Natural killer cell (primary cell): ENCODE measurements at regions not wholly inside any gene's neighbourhood (a gene's known extent, or its start where the extent isn't known, plus 50 kb on each side); places are given as distances from the start of the nearest gene placed in this dataset.

Source experiments
- ATAC-seq, 3 donors: fragments of 150-1000 bp in 2 of 3; fragments of 200-7000 bp in 1 of 3; cut with Tn5 transposase; 1 replicate in 1 of 3; 2 replicates in 2 of 3; pipeline ENCODE4 v1.10.0; 2021; ENCODE audit warnings: mild to moderate bottlenecking in 2 of 3, moderate library complexity in 2 of 3
- DNase-seq, 2 donors: peaks; one replicate each; pipeline versions ENCODE4 v3.0.0 to v3.0.0-alpha.2; 2013 to 2021; ENCODE audit warnings: mixed read lengths in 1 of 2
- H3K27ac ChIP-seq: one replicate; pipeline ENCODE4 v1.5.1; 2013; ENCODE audit warnings: mild to moderate bottlenecking, low read length
- H3K27me3 ChIP-seq: one replicate; pipeline ENCODE4 v1.6.1; 2013; ENCODE audit warnings: low read length; ENCODE audit not compliant: control insufficient read depth, insufficient read depth
- H3K36me3 ChIP-seq: one replicate; pipeline ENCODE4 v1.6.1; 2013; ENCODE audit warnings: low read length; ENCODE audit not compliant: control insufficient read depth, insufficient read depth
- H3K4me1 ChIP-seq: one replicate; pipeline ENCODE4 v1.6.1; 2013; ENCODE audit warnings: low read length; ENCODE audit not compliant: control insufficient read depth, insufficient read depth
- H3K4me3 ChIP-seq: one replicate; pipeline ENCODE4 v1.5.1; 2013; ENCODE audit warnings: low read length
- H3K9me3 ChIP-seq: one replicate; pipeline ENCODE4 v1.6.1; 2013; ENCODE audit warnings: low read length; ENCODE audit not compliant: control insufficient read depth, insufficient read depth
- H3K27ac Mint-ChIP-seq, 2 donors: one replicate each; pipeline ENCODE4 v1.8.0; 2022; ENCODE audit warnings: mild to moderate bottlenecking in 2 of 2, mixed read lengths in 2 of 2, moderate library complexity in 1 of 2
- H3K27me3 Mint-ChIP-seq, 2 donors: one replicate each; pipeline ENCODE4 v1.8.0; 2022; ENCODE audit warnings: low read depth in 2 of 2, mixed read lengths in 2 of 2
- H3K36me3 Mint-ChIP-seq: one replicate; pipeline ENCODE4 v1.8.0; 2022; ENCODE audit warnings: mixed read lengths
- H3K4me1 Mint-ChIP-seq, 2 donors: one replicate each; pipeline ENCODE4 v1.8.0; 2022; ENCODE audit warnings: mixed read lengths in 2 of 2
- H3K4me3 Mint-ChIP-seq: one replicate; pipeline ENCODE4 v1.8.0; 2022; ENCODE audit warnings: mild to moderate bottlenecking, moderate library complexity, mixed read lengths
- H3K9me3 Mint-ChIP-seq, 2 donors: one replicate each; pipeline ENCODE4 v1.8.0; 2022; ENCODE audit warnings: mixed read lengths in 2 of 2
- WGBS: methylation state at CpG from one replicate; pipeline ENCODE4 v1.1.7; 2013; ENCODE audit warnings: missing lambda C conversion rate; ENCODE audit not compliant: insufficient coverage; 5-methylcytosine and 5-hydroxymethylcytosine counted together
- intact Hi-C: fragments of 100-400 bp; cut with micrococcal nuclease; formaldehyde crosslinking; loops from one replicate; pipeline ENCODE4 v1.14.2; 2022
- TF ChIP-seq, protein P1 (sequence below): fragments of 200-600 bp; IDR thresholded peaks from one replicate; pipeline ENCODE4 v1.8.0; 2022; ENCODE audit warnings: antibody characterized with exemption

DNA sequence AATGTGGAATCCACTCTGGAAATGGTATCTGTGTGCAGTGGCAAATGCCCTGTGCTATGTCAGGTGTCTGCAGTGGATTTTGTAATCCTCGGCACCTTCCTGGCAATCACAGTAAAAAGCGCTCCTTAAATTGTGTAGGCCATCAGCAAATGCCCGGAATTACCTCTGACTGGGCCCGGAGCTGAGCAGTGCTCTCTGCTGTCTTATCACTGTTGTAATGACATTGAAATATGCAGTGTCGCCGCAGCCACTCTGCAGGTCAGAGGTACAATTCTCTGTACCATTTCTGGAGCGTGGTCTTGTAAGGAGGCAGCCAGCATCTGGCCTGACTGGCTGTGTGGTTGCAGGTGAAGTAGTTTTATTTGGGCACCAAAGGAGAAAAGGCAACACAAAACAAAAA, 416.4 kb upstream of the MKI67 start:
- no peaks in the 10 kb centered on the region for H3K9me3 ChIP-seq
- Mint-ChIP-seq H3K4me1 (no peaks in the 10 kb centered on the region), H3K27ac (no peak overlapping the region), H3K36me3 (no peaks in the 10 kb centered on the region), H3K4me3 (no peak overlapping the region), H3K9me3 (no peaks in the 10 kb centered on the region), H3K27me3 (peaks cover 30 to 45% of the 10 kb centered on the region in 2 donors)
- DNase-seq: no peak
- H3K4me1 ChIP-seq: no peaks in the 10 kb centered on the region
- H3K36me3 ChIP-seq: no peaks in the 10 kb centered on the region
- TF ChIP-seq, protein P1, sequence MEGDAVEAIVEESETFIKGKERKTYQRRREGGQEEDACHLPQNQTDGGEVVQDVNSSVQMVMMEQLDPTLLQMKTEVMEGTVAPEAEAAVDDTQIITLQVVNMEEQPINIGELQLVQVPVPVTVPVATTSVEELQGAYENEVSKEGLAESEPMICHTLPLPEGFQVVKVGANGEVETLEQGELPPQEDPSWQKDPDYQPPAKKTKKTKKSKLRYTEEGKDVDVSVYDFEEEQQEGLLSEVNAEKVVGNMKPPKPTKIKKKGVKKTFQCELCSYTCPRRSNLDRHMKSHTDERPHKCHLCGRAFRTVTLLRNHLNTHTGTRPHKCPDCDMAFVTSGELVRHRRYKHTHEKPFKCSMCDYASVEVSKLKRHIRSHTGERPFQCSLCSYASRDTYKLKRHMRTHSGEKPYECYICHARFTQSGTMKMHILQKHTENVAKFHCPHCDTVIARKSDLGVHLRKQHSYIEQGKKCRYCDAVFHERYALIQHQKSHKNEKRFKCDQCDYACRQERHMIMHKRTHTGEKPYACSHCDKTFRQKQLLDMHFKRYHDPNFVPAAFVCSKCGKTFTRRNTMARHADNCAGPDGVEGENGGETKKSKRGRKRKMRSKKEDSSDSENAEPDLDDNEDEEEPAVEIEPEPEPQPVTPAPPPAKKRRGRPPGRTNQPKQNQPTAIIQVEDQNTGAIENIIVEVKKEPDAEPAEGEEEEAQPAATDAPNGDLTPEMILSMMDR: no peak
- WGBS: 89% methylated on average over 7 of the region's 7 CpGs
- no peak for ATAC-seq
- no peak overlapping the region for H3K4me3 ChIP-seq
- intact Hi-C loops: no loop called here
- H3K27ac ChIP-seq: no peak overlapping the region
- H3K27me3 ChIP-seq: peaks cover 9% of the 10 kb centered on the region

DNA sequence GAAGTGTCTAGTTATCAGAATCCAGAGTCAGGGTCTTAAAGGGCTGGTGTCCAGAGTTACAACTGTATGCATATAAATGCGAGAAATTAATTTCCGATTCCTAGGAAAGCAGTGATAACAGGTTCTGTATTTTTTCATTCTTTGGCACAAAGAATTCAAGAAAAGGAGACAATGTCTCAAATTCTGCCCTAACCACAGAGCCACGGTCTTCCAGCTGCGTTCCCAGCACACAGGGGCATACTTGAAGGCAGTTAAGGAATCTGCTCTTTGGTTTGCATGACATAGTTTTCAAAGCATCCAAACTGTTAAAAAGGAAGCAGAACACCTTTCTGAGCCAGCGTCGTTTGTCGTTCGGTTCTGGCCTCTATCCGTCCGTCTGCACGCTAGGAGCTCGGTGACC, 416.9 kb upstream of the MKI67 start:
- Histone ChIP-seq H3K27ac (no peak overlapping the region), H3K27me3 (peaks cover 9% of the 10 kb centered on the region), H3K4me1 (no peaks in the 10 kb centered on the region), H3K36me3 (no peaks in the 10 kb centered on the region), H3K9me3 (no peaks in the 10 kb centered on the region), H3K4me3 (no peak overlapping the region)
- Mint-ChIP-seq H3K27ac (no peak overlapping the region), H3K4me1 (no peaks in the 10 kb centered on the region), H3K9me3 (no peaks in the 10 kb centered on the region), H3K36me3 (no peaks in the 10 kb centered on the region), H3K4me3 (no peak overlapping the region), H3K27me3 (peaks cover 26 to 45% of the 10 kb centered on the region in 2 donors)
- TF ChIP-seq, protein P1: no peak
- intact Hi-C loops: no loop called here
- ATAC-seq: no peak
- WGBS: 89% methylated on average over 12 of the region's 12 CpGs
- DNase-seq: no peak

DNA sequence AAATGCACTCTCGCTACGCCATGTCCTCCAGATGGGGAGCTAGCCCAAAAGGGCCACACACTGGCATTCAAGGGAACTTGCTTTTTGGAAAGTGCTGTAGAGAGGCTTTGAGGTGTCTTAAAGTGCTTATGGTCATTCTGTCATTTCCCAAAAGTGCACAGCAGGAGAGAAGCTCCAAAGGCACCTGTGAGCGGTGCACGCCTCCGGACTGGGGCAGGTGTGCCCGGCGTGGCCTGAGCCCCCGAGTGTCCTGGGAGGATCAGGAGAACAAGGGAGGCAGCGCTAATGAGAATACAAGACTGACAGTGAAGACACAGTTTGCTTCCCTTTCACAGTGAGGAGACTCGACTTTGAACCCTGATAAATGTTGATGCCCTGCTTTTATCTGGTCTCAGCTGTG, 419.0 kb upstream of the MKI67 start:
- no peak overlapping the region for H3K4me3 Mint-ChIP-seq
- H3K4me1 Mint-ChIP-seq: no peaks in the 10 kb centered on the region
- intact Hi-C loops: no loop called here
- H3K36me3 Mint-ChIP-seq: no peaks in the 10 kb centered on the region
- TF ChIP-seq, protein P1: no peak
- H3K27me3 Mint-ChIP-seq: peaks cover 21 to 29% of the 10 kb centered on the region in 2 donors
- no peaks in the 10 kb centered on the region for H3K9me3 ChIP-seq
- H3K36me3 ChIP-seq: no peaks in the 10 kb centered on the region
- no peak for DNase-seq
- no peak overlapping the region for H3K4me3 ChIP-seq
- H3K27ac ChIP-seq: no peak overlapping the region
- no peaks in the 10 kb centered on the region for H3K4me1 ChIP-seq
- 90% methylated on average over 10 of the region's 10 CpGs for WGBS
- no peaks in the 10 kb centered on the region for H3K9me3 Mint-ChIP-seq
- peaks cover 4% of the 10 kb centered on the region for H3K27me3 ChIP-seq
- no peak for ATAC-seq
- H3K27ac Mint-ChIP-seq: no peak overlapping the region

DNA sequence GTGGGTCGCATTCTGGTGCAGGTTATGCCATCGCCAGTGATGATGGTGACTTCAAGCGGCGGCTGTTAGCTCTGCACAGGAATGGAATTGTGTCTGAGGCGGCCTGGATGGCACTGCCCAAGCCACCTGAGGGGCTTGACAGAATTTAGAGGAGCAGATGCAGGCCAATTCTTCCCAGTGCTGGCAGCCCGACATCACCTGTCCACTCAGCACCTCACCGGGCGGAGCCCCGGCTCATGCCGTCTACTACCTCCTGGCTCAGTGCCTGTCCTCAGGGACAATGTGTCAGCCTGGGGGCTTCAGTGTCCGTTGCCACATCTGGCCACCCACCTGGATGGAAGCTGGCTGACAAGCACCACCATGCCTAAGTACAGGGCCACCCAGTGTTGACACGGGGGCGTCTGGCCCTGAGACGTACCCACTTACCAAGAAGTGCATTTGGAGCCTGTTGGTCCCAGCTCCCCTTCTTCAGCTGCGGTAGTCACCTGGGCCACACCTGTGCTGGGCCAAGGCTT, 420.5 kb upstream of the MKI67 start:
- intact Hi-C loops: no loop called here
- Mint-ChIP-seq H3K36me3 (no peaks in the 10 kb centered on the region), H3K9me3 (no peaks in the 10 kb centered on the region), H3K27ac (no peak overlapping the region), H3K27me3 (peaks cover 11 to 16% of the 10 kb centered on the region in 2 donors), H3K4me1 (no peaks in the 10 kb centered on the region), H3K4me3 (no peak overlapping the region)
- Histone ChIP-seq H3K4me1 (no peaks in the 10 kb centered on the region), H3K36me3 (no peaks in the 10 kb centered on the region), H3K27ac (no peak overlapping the region), H3K27me3 (no peaks in the 10 kb centered on the region), H3K9me3 (no peaks in the 10 kb centered on the region), H3K4me3 (no peak overlapping the region)
- TF ChIP-seq, protein P1: no peak
- ATAC-seq: no peak
- 82% methylated on average over 15 of the region's 15 CpGs for WGBS
- DNase-seq: no peak
